ENCODE measurements at regions not wholly inside any gene's neighbourhood (a gene's known extent, or its start where the extent isn't known, plus 50 kb on each side); places are given as distances from the start of the nearest gene placed in this dataset.

- no peaks in the 10 kb centered on the region for H3K27me3 ChIP-seq (ENCODE audit: control insufficient read depth, insufficient read depth, low read length)
- H3K4me3 ChIP-seq (ENCODE audit: low read depth, low read length), result no peak overlapping the region
- no peak overlapping the region for H3K27ac ChIP-seq
- no peak for TF ChIP-seq CTCF (IDR thresholded peaks at IDR 0.05)
- no peaks in the 10 kb centered on the region for H3K4me1 ChIP-seq
- H3K79me2 ChIP-seq, result no peaks in the 10 kb centered on the region
- no peaks in the 10 kb centered on the region for H3K9me3 ChIP-seq (ENCODE audit: control insufficient read depth, low read length)
- no peak overlapping the region for H3K4me2 ChIP-seq (ENCODE audit: low read length)
- H2AFZ ChIP-seq, result no peak overlapping the region
- H3K9ac ChIP-seq, result no peak overlapping the region
- no peaks in the 10 kb centered on the region for H3K36me3 ChIP-seq (ENCODE audit: control insufficient read depth, insufficient read depth, low read length)
These were observed 848.5 kb downstream of the DCDC2C start for GRCh38 chr2:4551691-4552474.

GRCh38 chr2:4553241-4553640, 849.9 kb downstream of the DCDC2C start:
- Histone ChIP-seq H3K4me1 (no peaks in the 10 kb centered on the region), H3K27ac (no peak overlapping the region), H3K36me3 (ENCODE audit: control insufficient read depth, insufficient read depth, low read length) (no peaks in the 10 kb centered on the region), H2AFZ (no peak overlapping the region), H3K4me3 (ENCODE audit: low read depth, low read length) (no peak overlapping the region), H3K9ac (no peak overlapping the region), H3K27me3 (ENCODE audit: control insufficient read depth, insufficient read depth, low read length) (no peaks in the 10 kb centered on the region), H3K9me3 (ENCODE audit: control insufficient read depth, low read length) (no peaks in the 10 kb centered on the region), H3K79me2 (no peaks in the 10 kb centered on the region), H3K4me2 (ENCODE audit: low read length) (no peak overlapping the region)
- no peak for TF ChIP-seq CTCF (IDR thresholded peaks at IDR 0.05)

GRCh38 chr2:4556135-4556896, 852.9 kb downstream of the DCDC2C start:
- Histone ChIP-seq H3K27ac (no peak overlapping the region), H3K9me3 (ENCODE audit: control insufficient read depth, low read length) (no peaks in the 10 kb centered on the region)
- no peak for TF ChIP-seq CTCF (IDR thresholded peaks at IDR 0.05)

GRCh38 chr2:4561196-4561595, 857.8 kb downstream of the DCDC2C start:
- Histone ChIP-seq H3K9ac (no peak overlapping the region), H3K27ac (no peak overlapping the region), H3K4me2 (ENCODE audit: low read length) (no peak overlapping the region), H3K27me3 (ENCODE audit: control insufficient read depth, insufficient read depth, low read length) (no peaks in the 10 kb centered on the region), H2AFZ (no peak overlapping the region), H3K4me1 (no peaks in the 10 kb centered on the region), H3K79me2 (no peaks in the 10 kb centered on the region), H3K36me3 (ENCODE audit: control insufficient read depth, insufficient read depth, low read length) (no peaks in the 10 kb centered on the region), H3K9me3 (ENCODE audit: control insufficient read depth, low read length) (no peaks in the 10 kb centered on the region), H3K4me3 (ENCODE audit: low read depth, low read length) (no peak overlapping the region)
- TF ChIP-seq CTCF (IDR thresholded peaks at IDR 0.05), result no peak

More at GRCh38 chr2:4556135-4556896, 852.9 kb downstream of the DCDC2C start:
- H3K4me1 ChIP-seq, result no peaks in the 10 kb centered on the region
- no peaks in the 10 kb centered on the region for H3K27me3 ChIP-seq (ENCODE audit: control insufficient read depth, insufficient read depth, low read length)
- H2AFZ ChIP-seq, result no peak overlapping the region
- H3K9ac ChIP-seq, result no peak overlapping the region
- H3K4me2 ChIP-seq (ENCODE audit: low read length), result no peak overlapping the region
- H3K79me2 ChIP-seq, result no peaks in the 10 kb centered on the region
- H3K36me3 ChIP-seq (ENCODE audit: control insufficient read depth, insufficient read depth, low read length), result no peaks in the 10 kb centered on the region
- no peak overlapping the region for H3K4me3 ChIP-seq (ENCODE audit: low read depth, low read length)

Measured in parathyroid adenoma (tissue), 2 donors.